ENCODE measurements at regions not wholly inside any gene's neighbourhood (a gene's known extent, or its start where the extent isn't known, plus 50 kb on each side); places are given as distances from the start of the nearest gene placed in this dataset.
"Not testable (repeated sequence)": the region's sequence is repeated elsewhere in the genome, so short reads cannot be mapped to it uniquely, and the experiment has no call there.

GRCh38 chr9:29966247-29966646 lies 2393.0 kb upstream of the C9orf72 start:
- no peak for DNase-seq (ENCODE audit: low read depth in 2 of 2)

DNA sequence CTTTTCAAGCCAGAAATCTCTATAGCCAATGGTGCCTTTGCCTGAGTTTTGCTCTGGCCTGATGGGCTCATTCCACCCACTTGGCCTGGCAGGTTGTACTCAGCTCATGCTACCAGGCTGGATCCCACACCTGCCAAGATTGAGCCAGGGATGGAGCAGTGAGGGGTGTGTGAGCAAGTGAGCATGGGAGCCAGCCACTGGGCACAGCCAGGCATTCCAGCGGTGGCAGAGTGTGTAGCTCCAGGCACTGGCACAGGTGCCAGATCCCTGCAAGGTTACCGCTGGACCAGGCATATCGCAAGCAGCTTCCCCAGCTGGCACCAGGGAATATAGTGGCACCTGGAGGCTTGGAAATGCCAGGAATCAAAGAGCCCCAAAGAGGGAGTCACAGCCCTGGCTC lies 2395.6 kb upstream of the C9orf72 start:
- no peak for DNase-seq (ENCODE audit: low read depth in 2 of 2)

DNA sequence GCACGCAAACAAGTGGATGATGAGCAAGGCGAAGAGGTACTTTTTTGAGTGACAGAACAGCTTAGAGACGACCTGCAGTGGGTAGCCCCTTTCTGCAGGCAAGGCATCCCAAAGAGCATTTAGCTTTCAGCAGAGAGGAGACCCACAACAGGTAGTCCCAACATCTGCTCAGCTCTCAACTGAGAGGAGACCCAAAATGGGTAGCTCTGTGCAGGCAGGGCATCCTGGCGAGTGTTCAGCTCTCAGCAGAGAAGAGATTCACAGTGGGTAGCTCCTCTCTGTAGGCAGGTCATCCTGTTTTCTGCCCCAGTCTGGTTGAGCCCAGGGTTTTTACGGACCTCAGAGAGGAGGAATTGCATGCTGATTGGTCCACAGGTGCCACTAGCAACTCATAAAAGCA lies 2396.1 kb upstream of the C9orf72 start:
- no peak for DNase-seq (ENCODE audit: low read depth in 2 of 2)

- no peak for DNase-seq (ENCODE audit: low read depth in 2 of 2)
Observed at GRCh38 chr9:29969856-29970647, 2396.8 kb upstream of the C9orf72 start.

- DNase-seq (ENCODE audit: low read depth in 2 of 2): no peak
Observed at GRCh38 chr9:29974197-29974596, 2400.9 kb upstream of the C9orf72 start.

- no peak for DNase-seq (ENCODE audit: low read depth in 2 of 2)
Observed at GRCh38 chr9:29976981-29977380, 2403.7 kb upstream of the C9orf72 start.

GRCh38 chr9:29981013-29981412 lies 2403.4 kb upstream of the ACO1 start:
- no peak for DNase-seq (ENCODE audit: low read depth in 2 of 2)

DNA sequence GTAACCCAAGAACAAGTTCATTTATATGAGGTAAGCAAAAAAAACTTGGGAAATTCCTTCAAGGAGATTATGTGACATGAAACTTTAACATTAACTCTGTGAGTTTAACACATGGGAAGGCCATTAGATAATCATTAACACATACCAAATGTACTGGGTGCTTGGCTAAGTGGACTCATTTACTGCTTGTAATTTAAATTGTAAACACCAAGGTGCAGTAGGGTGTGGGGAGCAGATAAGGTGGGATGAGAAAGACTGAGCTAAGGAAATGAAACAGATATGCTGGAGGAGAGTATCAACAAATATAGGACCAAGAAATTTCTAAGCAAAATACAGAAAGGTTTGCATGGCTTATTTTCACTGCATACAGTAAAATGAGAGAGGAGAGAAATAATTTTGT lies 2384.8 kb upstream of the ACO1 start:
- DNase-seq (ENCODE audit: low read depth in 2 of 2): no peak

- no peak for DNase-seq (ENCODE audit: low read depth in 2 of 2)
Observed at GRCh38 chr9:30010691-30011090, 2373.8 kb upstream of the ACO1 start.

DNA sequence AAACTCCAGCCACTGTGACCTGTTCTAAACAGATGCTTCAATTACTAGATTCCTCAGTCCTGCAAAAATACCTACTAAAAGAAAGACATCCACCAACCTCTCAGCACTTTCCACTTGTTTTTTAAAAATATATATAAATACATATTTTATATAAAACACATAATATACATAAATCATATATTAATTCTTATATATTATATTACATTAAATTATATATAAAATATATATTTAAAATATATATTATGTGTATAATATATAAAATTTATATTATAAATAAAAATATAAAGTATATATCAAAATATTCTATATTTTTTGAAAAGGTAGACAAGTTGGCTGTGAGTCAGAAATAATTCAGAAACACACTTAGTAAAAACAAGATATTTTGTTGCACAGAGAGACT lies 2371.8 kb upstream of the ACO1 start:
- DNase-seq (ENCODE audit: low read depth in 2 of 2): no peak

DNA sequence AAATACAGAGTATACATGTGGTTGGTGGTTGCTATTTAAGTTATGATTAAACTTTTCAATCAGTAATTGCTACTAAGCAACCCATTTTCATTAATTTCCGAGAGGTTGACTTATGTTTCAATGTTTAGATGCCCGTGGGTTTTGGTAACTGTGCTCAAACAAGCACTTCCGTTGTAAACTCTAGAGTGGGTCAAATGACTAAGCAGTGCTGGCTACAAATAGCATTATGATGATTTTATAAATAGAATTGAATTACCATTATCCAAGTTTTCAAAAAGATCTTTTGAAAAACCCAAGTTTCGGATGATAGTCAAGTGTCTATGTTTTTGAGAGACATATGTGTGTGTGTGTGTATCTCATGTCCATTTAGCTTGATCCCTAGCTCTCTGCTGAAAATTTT lies 2369.4 kb upstream of the ACO1 start:
- DNase-seq (ENCODE audit: low read depth in 2 of 2): no peak

DNA sequence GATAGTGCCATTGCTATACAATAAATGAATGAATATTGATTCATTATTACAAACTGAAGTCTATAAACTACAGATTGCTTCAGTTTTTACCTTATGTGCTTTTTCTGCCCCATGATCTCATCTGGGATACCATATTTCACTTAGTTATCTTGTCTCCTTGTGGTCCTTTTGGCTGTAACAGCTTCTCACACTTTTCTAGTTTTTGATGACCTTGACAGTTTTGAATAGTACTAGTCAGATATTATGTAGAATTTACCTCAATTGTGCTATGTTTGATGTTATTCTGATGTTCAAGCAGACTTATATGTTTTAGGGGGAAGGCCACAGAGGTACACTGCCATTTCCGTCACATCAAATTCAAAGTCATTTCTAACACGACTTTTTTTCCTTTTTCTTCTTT lies 2364.3 kb upstream of the ACO1 start:
- DNase-seq (ENCODE audit: low read depth in 2 of 2): no peak

DNA sequence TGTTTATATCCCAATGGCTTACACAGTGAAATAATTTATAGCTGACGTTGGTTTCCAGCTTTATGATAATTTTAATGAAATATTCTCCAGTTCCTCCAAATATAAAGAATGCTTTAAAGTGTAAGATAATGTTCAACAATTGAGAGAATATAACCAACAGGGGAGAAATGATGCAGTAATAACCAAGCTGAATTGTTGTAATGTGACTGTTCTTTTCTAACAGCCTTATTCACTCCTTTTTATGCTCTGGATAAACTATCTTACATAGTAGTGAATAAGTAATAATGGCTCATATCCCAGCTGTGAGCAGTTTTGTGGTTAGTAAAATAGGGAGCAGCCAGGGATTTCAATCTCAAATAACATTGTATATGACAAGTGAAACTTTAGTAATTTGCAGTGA lies 2348.7 kb upstream of the ACO1 start:
- DNase-seq (ENCODE audit: low read depth in 2 of 2): no peak

DNA sequence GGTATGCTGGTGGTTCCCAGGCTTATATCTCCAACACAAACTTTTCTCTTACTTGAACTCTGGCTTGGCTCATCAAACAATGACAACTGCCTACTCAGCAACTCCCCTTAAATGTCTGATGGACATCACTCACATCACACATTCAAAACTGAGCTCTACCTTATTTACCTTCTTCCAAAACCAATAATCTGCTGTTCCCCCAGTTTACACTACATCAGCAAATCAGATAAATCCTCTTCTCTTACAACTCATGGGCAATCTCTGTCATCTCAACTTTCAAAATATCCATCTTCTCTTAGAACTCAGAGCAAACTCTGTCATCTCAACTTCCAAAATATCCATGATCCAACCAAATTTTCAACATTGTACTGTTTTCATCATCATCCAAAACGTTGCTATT lies 2347.9 kb upstream of the ACO1 start:
- DNase-seq (ENCODE audit: low read depth in 2 of 2): no peak

GRCh38 chr9:30039712-30040111 lies 2344.7 kb upstream of the ACO1 start:
- DNase-seq (ENCODE audit: low read depth in 2 of 2): no peak

DNA sequence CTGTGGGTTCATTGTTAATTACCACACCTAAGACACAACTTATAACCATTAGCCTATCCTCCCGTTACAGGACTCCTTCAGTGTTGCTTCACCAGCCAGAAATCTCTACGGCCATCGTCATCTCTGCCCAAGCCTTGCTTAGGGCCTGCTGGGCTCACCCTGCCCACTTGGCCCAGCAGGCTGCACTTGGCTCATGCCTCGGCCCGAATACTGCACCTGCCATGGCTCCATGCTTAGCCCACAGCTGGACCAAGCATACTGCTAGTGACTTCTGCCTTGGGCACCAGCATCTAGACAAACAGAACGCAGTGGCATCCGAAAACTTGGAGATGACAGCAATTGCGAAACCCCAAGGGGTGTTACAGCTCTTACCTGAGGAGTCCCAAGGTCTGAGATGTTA lies 2336.0 kb upstream of the ACO1 start:
- no peak for DNase-seq (ENCODE audit: low read depth in 2 of 2)

- no peak for DNase-seq (ENCODE audit: low read depth in 2 of 2)
Observed at GRCh38 chr9:30058463-30058862, 2326.0 kb upstream of the ACO1 start.

DNA sequence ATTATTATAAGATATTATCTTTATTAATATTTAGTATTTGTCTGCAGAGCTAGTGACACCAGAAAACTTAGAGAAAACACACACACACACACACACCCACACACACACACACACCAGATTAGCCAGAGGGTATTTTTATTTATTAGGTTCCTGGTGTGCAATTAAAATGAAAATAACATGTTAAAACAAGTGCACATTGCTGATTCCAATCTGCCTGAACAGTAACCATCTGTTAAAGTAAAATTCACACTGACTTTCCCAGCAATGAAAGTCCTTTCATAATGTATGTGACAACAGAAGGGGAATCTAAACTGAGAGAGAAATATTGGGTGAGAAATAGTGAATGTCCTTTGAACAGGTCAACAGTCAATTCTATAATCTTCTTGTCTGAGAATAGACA lies 2323.5 kb upstream of the ACO1 start:
- DNase-seq (ENCODE audit: low read depth in 2 of 2): no peak

GRCh38 chr9:30065888-30066287 lies 2318.6 kb upstream of the ACO1 start:
- no peak for DNase-seq (ENCODE audit: low read depth in 2 of 2)

GRCh38 chr9:30069236-30069635 lies 2315.2 kb upstream of the ACO1 start:
- DNase-seq (ENCODE audit: low read depth in 2 of 2): not testable (repeated sequence)

DNA sequence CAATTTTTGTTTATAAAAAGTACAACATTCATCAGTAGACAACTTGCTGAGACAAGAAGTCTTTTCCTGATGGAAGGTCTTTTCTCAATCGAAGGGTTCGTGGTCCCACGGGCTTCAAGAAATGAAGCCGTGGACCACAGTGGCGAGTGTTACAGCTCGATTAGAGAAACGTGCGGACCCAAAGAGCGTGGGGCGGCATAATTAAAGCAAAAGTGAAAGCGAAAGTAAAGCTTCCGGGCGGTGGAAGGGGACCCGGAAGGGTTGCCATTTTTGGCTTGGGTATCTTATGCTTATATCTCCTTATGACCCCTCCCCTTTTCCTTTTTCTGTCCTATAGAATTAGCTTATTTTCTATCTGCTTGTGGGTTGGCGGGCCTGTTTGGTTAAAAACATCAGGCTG lies 2309.4 kb upstream of the ACO1 start:
- DNase-seq (ENCODE audit: low read depth in 2 of 2): no peak

- DNase-seq (ENCODE audit: low read depth in 2 of 2): no peak
Observed at GRCh38 chr9:30075451-30076199, 2308.8 kb upstream of the ACO1 start.

- no peak for DNase-seq (ENCODE audit: low read depth in 2 of 2)
Observed at GRCh38 chr9:30078195-30078594, 2306.2 kb upstream of the ACO1 start.
